T-helper 17 cell (primary cell): ENCODE measurements at regions not wholly inside any gene's neighbourhood (a gene's known extent, or its start where the extent isn't known, plus 50 kb on each side); places are given as distances from the start of the nearest gene placed in this dataset.

Source experiments
- ATAC-seq: fragments of 150-1000 bp; cut with Tn5 transposase; 2 replicates; pipeline ENCODE4 v1.10.0; 2021; ENCODE audit warnings: mild to moderate bottlenecking, moderate library complexity
- DNase-seq, 3 donors: peaks; one replicate each; pipeline versions ENCODE4 v3.0.0 to v3.0.0-alpha.2; 2020 to 2021
- H3K9me3 ChIP-seq: one replicate; pipeline ENCODE4 v1.7.0; 2013; ENCODE audit warnings: low read length, mild to moderate bottlenecking; ENCODE audit not compliant: control insufficient read depth, poor library complexity, severe bottlenecking
- H3K27ac Mint-ChIP-seq: one replicate; pipeline ENCODE4 v1.8.0; 2022; ENCODE audit warnings: mild to moderate bottlenecking, moderate library complexity, mixed read lengths
- H3K27me3 Mint-ChIP-seq: one replicate; pipeline ENCODE4 v1.8.0; 2022; ENCODE audit warnings: mixed read lengths
- H3K36me3 Mint-ChIP-seq: one replicate; pipeline ENCODE4 v1.8.0; 2022; ENCODE audit warnings: low read depth, mixed read lengths
- H3K4me1 Mint-ChIP-seq: one replicate; pipeline ENCODE4 v1.8.0; 2022; ENCODE audit warnings: mild to moderate bottlenecking, mixed read lengths
- H3K4me3 Mint-ChIP-seq: one replicate; pipeline ENCODE4 v1.8.0; 2022; ENCODE audit warnings: mild to moderate bottlenecking, moderate library complexity, mixed read lengths

DNA sequence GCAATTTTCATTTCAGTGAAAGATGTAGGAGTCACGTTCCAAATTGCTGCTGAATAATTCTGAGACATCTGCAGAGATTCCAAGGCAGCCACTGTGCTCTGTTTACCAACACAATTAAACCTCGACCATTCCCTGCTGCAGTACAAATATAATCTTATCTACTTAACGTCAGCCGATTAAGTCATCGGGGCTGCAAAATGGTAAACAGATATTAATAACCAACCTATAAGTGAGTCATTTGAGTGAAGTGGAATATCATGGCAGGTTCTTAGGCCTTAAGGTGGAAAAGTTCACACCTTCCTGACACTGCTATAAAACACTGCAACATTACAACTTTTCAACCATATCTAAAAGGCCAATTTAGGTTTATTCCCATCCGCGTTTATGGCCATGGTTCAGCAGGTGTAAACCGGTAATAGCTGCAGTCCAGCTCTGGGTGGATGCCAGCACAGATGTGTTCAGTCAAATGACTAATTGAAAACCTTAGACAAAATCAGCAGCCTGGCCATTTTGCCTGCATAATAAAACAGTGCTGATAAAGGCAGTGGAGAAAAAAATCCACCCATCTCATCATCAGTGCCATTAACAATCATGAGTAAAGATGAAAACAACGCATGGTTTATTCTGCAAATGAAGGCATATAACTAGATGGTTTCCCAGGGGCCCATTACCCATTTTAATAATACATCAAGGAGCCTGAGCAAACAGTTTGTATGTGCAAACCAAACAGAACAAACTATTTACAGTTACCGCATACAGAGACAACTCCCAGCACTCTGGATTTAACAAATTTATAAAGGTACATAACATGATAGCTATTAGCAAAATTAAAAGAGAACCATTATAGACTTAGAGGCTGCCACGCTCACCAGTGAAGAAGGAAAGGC, 202.9 kb upstream of the IRX3 start:
- no peak for ATAC-seq
- H3K4me3 Mint-ChIP-seq, result no peak overlapping the region
- DNase-seq, result no peak

DNA sequence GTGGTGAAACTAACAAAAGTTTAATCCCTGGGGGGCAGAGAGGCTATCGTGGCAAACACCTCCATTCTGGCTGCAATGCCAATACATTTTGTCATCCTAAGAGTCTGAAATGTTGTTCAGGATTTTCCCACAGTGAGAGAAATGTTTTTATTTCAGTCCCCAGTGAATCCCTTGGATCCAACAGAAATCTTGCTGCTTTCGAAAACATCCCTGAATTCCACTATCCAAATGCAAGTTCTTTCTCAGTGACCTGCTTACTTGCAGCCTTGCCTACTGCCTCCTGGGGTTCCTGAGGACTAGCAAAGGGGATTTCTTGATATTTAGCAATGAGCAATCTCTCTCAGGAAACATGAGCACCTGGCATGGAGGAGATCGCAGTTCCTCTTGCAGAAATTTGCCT, 202.1 kb upstream of the IRX3 start:
- ATAC-seq (no peak), DNase-seq (no peak)
- Mint-ChIP-seq H3K4me3 (no peak overlapping the region), H3K36me3 (no peaks in the 10 kb centered on the region), H3K27ac (no peak overlapping the region), H3K4me1 (no peaks in the 10 kb centered on the region), H3K27me3 (peaks cover 6% of the 10 kb centered on the region)
- H3K9me3 ChIP-seq, result no peaks in the 10 kb centered on the region

More for the DNA sequence above, 202.9 kb upstream of the IRX3 start:
- H3K9me3 ChIP-seq, result no peaks in the 10 kb centered on the region
- Mint-ChIP-seq H3K27ac (no peak overlapping the region), H3K36me3 (no peaks in the 10 kb centered on the region), H3K4me1 (no peaks in the 10 kb centered on the region), H3K27me3 (no peaks in the 10 kb centered on the region)

DNA sequence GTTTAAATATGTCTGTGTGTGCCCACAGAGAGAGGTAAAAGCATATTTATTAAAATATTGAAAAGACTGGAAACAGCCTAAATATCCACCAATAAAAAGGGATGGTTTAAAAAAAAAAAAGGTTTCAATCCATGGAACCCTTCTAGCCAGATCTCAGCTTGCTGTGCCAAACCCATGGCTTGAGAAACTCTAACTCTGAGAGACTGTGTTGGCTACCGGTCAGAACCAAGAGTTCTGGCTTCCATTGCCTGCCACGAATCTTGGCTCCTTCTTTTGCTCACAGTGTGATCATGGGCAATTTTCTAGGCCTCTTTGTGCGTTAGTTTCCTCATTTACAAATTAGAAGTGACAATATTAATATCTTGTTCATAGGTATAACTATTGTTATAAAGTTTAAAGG, 201.3 kb upstream of the IRX3 start:
- Mint-ChIP-seq H3K27me3 (peaks cover 7% of the 10 kb centered on the region), H3K36me3 (no peaks in the 10 kb centered on the region), H3K27ac (no peak overlapping the region), H3K4me3 (no peak overlapping the region), H3K4me1 (no peaks in the 10 kb centered on the region)
- ATAC-seq, result no peak
- H3K9me3 ChIP-seq, result no peaks in the 10 kb centered on the region
- DNase-seq, result no peak

DNA sequence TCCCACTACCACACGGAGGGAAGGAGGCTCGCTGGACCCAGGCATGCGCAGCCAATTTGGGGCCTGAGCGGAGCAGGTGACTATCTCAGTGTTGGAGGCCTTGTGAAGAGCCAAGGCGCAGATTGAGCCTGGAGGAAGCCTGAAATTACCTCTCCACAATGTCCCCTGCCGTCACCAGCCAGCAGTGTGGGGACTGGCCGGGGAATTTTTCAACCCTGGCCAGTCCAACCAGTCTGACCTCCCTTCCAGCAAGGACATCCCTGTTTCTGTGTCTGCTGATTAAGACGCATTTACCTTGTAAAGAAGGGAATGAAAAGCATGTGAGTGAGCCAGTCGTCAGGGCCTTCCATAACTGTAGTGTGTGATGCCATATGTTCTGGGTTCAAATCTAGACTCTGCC, 198.1 kb upstream of the IRX3 start:
- ATAC-seq (no peak), DNase-seq (no peak)

DNA sequence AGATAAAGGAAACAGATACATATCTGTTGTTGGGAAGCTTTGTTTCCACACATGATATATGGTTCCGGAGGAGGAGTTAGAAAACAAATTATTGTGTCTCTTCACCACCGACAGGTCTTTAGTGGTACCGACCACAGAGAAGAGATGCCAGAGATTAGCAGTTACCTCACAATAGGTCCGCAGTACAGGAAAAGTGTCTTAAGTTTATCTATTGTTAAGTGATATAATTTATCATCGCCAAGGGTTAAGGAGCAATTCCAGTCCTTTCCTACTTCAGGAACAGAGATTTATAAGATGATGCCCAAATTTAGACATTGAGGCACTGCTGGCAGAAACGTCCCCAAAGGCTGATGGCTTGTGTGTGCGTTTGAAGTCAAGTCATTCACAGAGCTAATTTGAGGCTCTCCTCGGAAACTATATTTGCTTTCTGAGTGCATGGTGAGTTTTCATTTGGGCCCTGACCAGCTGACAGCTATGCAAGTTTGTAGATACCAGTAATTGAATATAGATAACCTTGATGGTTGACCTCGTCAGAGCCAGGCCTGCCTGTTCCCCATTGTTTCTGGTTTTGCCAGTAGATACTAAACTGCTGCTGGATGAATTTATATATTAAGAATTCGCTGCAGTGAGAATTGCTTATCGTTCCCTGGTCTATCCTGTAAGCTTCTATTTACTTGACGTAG, 196.4 kb upstream of the IRX3 start:
- H3K9me3 ChIP-seq, result no peaks in the 10 kb centered on the region
- ATAC-seq (no peak), DNase-seq (no peak)
- Mint-ChIP-seq H3K4me1 (no peaks in the 10 kb centered on the region), H3K4me3 (no peak overlapping the region), H3K27ac (no peak overlapping the region), H3K36me3 (no peaks in the 10 kb centered on the region), H3K27me3 (peaks cover 7% of the 10 kb centered on the region)

More for the DNA sequence above, 198.1 kb upstream of the IRX3 start:
- Mint-ChIP-seq H3K4me1 (no peaks in the 10 kb centered on the region), H3K4me3 (no peak overlapping the region), H3K27me3 (peaks cover 7% of the 10 kb centered on the region), H3K36me3 (no peaks in the 10 kb centered on the region), H3K27ac (no peak overlapping the region)
- no peaks in the 10 kb centered on the region for H3K9me3 ChIP-seq

DNA sequence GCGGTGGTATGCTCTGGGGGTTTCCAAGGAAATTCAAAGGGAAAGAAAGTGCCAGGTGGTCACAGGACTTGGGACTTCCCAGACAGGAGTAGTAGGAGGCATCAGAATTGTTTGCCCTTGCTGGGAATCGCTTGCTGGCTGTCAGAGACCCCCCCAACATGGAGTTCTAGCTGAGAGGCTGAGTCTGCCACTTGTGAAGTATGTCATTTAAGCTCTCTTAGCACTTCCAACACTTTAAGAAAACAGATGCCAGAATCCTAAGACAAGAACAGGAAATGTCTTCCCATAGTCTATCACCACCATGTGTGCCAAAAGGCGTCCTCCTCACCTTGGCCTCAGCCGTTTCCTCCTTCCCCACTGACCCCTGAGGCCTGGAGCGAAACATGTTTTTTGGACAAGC, 193.8 kb upstream of the IRX3 start:
- Mint-ChIP-seq H3K27ac (no peak overlapping the region), H3K4me3 (no peak overlapping the region), H3K27me3 (peaks cover 7% of the 10 kb centered on the region), H3K36me3 (no peaks in the 10 kb centered on the region), H3K4me1 (no peaks in the 10 kb centered on the region)
- no peak for ATAC-seq
- no peak for DNase-seq
- no peaks in the 10 kb centered on the region for H3K9me3 ChIP-seq

DNA sequence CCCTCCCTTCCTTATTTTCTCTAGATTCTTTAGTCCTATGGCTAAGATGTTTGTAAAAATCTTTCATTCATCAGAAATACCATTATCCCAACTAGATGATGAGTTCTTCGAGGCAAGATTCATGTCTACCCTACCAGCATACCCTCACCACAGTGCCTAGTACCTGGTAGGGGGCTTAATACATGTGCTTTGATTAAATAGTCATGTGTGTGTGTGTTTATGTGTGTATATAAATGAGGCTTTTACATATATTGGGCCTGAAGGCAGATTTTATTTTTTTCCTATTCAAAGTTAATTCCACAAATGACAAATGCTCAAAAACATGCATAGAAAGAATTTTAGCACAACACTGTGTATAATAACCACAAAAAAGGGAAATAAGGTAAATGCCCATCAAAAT, 193.0 kb upstream of the IRX3 start:
- Mint-ChIP-seq H3K36me3 (no peaks in the 10 kb centered on the region), H3K4me3 (no peak overlapping the region), H3K27me3 (peaks cover 7% of the 10 kb centered on the region), H3K27ac (no peak overlapping the region), H3K4me1 (no peaks in the 10 kb centered on the region)
- ATAC-seq (no peak), DNase-seq (no peak)
- no peaks in the 10 kb centered on the region for H3K9me3 ChIP-seq

DNA sequence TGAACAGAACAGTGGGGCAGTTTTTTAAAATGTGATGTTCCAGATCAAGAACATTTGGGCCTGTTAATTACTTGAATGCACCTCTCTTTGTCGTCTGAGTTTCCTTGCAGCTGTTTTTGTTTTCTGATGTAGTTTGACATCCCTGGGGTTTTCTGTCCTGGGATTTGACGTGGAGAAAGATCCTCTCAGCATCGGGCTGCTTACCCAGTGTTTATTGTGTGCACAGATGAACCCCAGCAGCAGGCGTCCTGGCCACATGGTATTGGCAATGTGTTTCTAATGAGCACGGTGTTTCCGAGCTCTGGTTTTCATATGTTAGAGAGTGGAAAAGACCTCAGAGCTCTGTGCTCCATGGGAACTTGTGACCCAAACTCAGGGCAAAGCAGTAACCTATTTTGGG, 191.1 kb upstream of the IRX3 start:
- no peak for DNase-seq

DNA sequence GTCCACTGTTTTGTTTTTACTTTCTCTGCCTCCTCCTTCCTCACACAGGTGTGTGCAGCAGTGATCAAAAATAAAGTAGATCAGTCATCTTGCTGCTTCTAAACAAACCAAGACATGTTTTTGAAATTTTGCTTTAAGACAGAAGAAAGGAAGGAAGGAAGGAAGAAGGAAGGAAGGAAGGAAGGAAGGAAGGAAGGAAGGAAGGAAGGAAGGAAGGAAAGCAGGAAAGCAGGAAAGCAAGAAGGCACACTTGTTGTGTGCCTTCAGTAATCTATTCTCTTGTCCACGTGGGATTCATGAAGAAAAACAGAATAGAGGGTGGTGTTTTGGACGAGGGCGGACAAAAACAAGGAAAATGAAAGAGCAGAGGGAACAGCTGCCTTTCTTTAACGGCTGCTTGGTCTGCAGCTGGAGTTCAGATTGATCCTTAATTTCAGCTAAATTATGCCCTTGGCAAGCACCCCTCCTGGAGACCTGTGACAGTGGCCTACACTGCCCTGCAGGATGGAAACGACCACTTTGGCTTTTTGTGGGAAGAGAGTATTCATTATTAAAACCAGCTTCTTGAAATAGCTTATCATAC, 188.5 kb upstream of the IRX3 start:
- no peaks in the 10 kb centered on the region for H3K9me3 ChIP-seq
- Mint-ChIP-seq H3K27ac (no peak overlapping the region), H3K27me3 (no peaks in the 10 kb centered on the region), H3K4me3 (no peak overlapping the region), H3K36me3 (peaks cover 2% of the 10 kb centered on the region), H3K4me1 (no peaks in the 10 kb centered on the region)
- DNase-seq (no peak), ATAC-seq (no peak)

More for the DNA sequence above, 191.1 kb upstream of the IRX3 start:
- no peaks in the 10 kb centered on the region for H3K36me3 Mint-ChIP-seq
- no peaks in the 10 kb centered on the region for H3K4me1 Mint-ChIP-seq
- H3K4me3 Mint-ChIP-seq, result no peak overlapping the region
- no peaks in the 10 kb centered on the region for H3K27me3 Mint-ChIP-seq
- H3K9me3 ChIP-seq, result no peaks in the 10 kb centered on the region
- no peak overlapping the region for H3K27ac Mint-ChIP-seq
- no peak for ATAC-seq

DNA sequence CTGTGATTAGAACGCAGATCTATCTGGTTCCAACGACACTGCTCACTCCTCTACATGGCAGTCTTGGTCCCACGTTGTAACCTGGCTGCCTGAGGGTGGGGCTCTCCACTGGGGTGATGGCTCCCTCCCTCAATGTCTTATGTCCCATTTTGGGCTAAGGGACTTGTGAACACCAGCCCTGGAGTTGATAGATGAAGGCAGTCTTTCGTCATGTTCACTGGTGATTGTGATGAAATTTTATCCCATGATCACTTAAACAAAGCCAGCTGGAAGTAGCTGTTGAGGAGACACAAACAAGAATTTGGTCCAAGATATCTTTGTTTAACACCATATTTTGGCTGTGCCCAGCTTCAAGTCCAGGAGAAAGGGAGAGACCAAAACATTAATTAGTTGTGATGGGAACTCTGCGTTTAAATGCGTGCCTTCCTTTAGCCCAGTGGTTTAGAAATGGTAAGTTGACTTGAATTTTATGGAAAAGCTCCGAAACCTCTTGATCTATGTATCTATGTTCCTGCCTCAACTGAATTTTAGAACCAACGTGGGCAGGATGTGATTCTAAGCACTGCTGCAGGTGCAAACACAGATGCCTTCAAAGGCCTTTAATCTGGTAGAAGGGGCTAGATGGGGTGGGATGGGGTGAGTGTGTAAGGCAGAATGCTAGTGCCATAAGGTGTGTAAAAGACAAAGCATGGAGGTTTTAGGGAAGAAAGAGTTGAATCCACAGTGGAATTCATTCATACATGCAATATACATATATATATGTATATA, 186.8 kb upstream of the IRX3 start:
- H3K27ac Mint-ChIP-seq, result no peak overlapping the region
- H3K4me1 Mint-ChIP-seq, result no peaks in the 10 kb centered on the region
- no peaks in the 10 kb centered on the region for H3K9me3 ChIP-seq
- peaks cover 2% of the 10 kb centered on the region for H3K36me3 Mint-ChIP-seq
- H3K27me3 Mint-ChIP-seq, result no peaks in the 10 kb centered on the region
- DNase-seq (no peak), ATAC-seq (no peak)
- no peak overlapping the region for H3K4me3 Mint-ChIP-seq

DNA sequence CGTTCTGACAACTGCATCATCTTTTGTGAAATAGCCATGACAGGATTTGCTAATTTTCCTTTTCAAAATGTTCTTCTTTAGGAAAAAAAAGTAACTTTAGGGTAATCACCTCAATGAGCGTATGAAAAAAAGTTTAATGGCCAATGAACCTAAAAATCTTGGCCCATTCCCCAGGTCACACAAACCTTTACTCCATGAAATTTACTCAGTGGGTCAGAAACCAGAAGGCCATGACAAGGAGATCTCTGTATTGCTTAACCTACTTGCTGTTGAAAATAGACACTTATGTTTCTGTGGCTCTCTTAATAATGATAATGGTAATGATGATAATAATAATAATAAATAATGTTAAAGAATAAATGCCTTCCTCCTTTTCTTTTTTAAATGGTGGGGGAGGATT, 180.8 kb upstream of the IRX3 start:
- no peaks in the 10 kb centered on the region for H3K27me3 Mint-ChIP-seq
- no peaks in the 10 kb centered on the region for H3K4me1 Mint-ChIP-seq
- ATAC-seq (no peak), DNase-seq (no peak)
- H3K9me3 ChIP-seq, result no peaks in the 10 kb centered on the region
- no peak overlapping the region for H3K4me3 Mint-ChIP-seq
- H3K36me3 Mint-ChIP-seq, result peaks cover under 1% of the 10 kb centered on the region
- H3K27ac Mint-ChIP-seq, result no peak overlapping the region

DNA sequence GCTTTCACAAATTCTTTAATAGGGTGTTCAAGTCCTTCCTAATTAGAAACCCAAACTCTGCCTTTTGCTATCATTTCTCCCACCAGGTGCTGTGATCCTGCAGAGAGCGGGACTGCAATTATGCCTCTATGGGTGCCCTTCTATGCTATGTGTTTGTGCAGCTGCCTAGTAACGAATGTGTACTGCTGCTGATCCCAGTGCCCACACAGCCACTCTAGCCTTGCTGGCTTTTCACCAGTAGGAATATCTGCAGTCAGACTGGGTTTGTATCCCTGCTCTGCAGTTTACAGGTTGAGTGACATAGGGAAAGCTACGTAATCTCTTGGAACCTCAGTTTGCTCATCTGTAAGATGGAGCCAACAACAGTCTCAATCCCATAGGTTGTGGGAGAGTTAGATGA, 179.6 kb upstream of the IRX3 start:
- ATAC-seq (no peak), DNase-seq (no peak)
- H3K4me3 Mint-ChIP-seq, result no peak overlapping the region
- no peaks in the 10 kb centered on the region for H3K36me3 Mint-ChIP-seq
- H3K9me3 ChIP-seq, result no peaks in the 10 kb centered on the region
- H3K4me1 Mint-ChIP-seq, result no peaks in the 10 kb centered on the region
- H3K27me3 Mint-ChIP-seq, result no peaks in the 10 kb centered on the region
- H3K27ac Mint-ChIP-seq, result no peak overlapping the region

DNA sequence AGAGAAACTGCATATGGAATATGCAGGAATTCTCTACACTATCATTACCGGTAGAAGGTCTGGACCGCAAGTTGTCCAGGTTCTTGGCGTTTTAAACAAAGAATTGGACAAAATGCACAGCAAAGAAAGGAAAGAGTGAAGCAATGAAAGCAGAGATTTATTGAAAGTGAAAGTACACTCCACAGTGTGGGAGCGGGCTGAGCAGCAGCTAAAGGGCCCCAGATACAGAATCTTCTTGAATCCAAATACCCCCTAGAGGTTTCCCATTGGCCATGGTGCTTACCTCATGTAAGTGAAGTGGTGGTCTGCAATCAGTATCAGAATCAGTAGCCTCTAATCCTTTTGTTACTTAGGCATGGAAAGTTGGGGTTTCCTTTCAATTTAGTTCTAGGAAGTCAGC, 178.5 kb upstream of the IRX3 start:
- no peaks in the 10 kb centered on the region for H3K9me3 ChIP-seq
- H3K27ac Mint-ChIP-seq, result no peak overlapping the region
- no peak for ATAC-seq
- no peaks in the 10 kb centered on the region for H3K4me1 Mint-ChIP-seq
- H3K4me3 Mint-ChIP-seq, result no peak overlapping the region
- no peak for DNase-seq
- no peaks in the 10 kb centered on the region for H3K36me3 Mint-ChIP-seq
- no peaks in the 10 kb centered on the region for H3K27me3 Mint-ChIP-seq
